WTC11 (cell line): ENCODE measurements at regions not wholly inside any gene's neighbourhood (a gene's known extent, or its start where the extent isn't known, plus 50 kb on each side); places are given as distances from the start of the nearest gene placed in this dataset.

Experiments
- ATAC-seq: fragments of 200-7000 bp; cut with Tn5 transposase; 2 replicates; pipeline ENCODE4 v1.10.0; 2021; ENCODE audit warnings: mild to moderate bottlenecking, moderate library complexity
- CTCF ChIA-PET: fragments of 300-600 bp; sonication (Branson Sonifier 250); formaldehyde crosslinking; loops from one replicate; lab custom pipeline; 2021; ENCODE audit warnings: antibody characterized with exemption; lab: Charles Lee
- POLR2A ChIA-PET: fragments of 350-600 bp; sonication (Branson Sonifier 250); formaldehyde crosslinking; loops from one replicate; lab custom pipeline; 2021; ENCODE audit warnings: antibody characterized with exemption; lab: Charles Lee
- DNase-seq: peaks from one replicate; pipeline ENCODE4 v3.0.0; 2021; ENCODE audit warnings: low spot score
- H3K27ac Mint-ChIP-seq: 2 replicates; pipeline ENCODE4 v1.8.0; 2021; ENCODE audit warnings: mixed read lengths
- H3K27me3 Mint-ChIP-seq: 2 replicates; pipeline ENCODE4 v1.8.0; 2021; ENCODE audit warnings: low read depth, mild to moderate bottlenecking, moderate library complexity, mixed read lengths
- H3K36me3 Mint-ChIP-seq: 2 replicates; pipeline ENCODE4 v1.8.0; 2021; ENCODE audit warnings: mixed read lengths
- H3K4me1 Mint-ChIP-seq: 2 replicates; pipeline ENCODE4 v1.8.0; 2022; ENCODE audit warnings: mixed read lengths
- H3K4me3 Mint-ChIP-seq: 2 replicates; pipeline ENCODE4 v1.8.0; 2021; ENCODE audit warnings: mild to moderate bottlenecking, moderate library complexity, mixed read lengths
- H3K9me3 Mint-ChIP-seq: 2 replicates; pipeline ENCODE4 v1.8.0; 2021; ENCODE audit warnings: mixed read lengths
- AR ChIP-seq: fragments of 250-450 bp; sonication (Bioruptor Pico); IDR thresholded peaks from 2 replicates; pipeline ENCODE4 v1.9.0; 2021; ENCODE audit warnings: mild to moderate bottlenecking
- CREB1 ChIP-seq: sonication (generic); formaldehyde crosslinking; IDR thresholded peaks from 2 replicates; pipeline ENCODE4 v1.8.0; 2023; ENCODE audit warnings: mild to moderate bottlenecking, missing genetic modification reagents
- CREM ChIP-seq: sonication (generic); formaldehyde crosslinking; IDR thresholded peaks from 2 replicates; pipeline ENCODE4 v1.8.1; 2022; ENCODE audit warnings: mild to moderate bottlenecking, missing genetic modification reagents, moderate library complexity
- E2F1 ChIP-seq: sonication (generic); formaldehyde crosslinking; IDR thresholded peaks from 2 replicates; pipeline ENCODE4 v1.8.0; 2022; ENCODE audit warnings: mild to moderate bottlenecking, missing genetic modification reagents
- FOXJ3 ChIP-seq: sonication (generic); formaldehyde crosslinking; IDR thresholded peaks from 2 replicates; pipeline ENCODE4 v1.9.0; 2021; ENCODE audit warnings: missing genetic modification reagents, mild to moderate bottlenecking, borderline replicate concordance
- FOXP4 ChIP-seq: sonication (generic); formaldehyde crosslinking; IDR thresholded peaks from 2 replicates; pipeline ENCODE4 v1.8.0; 2022; ENCODE audit warnings: mild to moderate bottlenecking, missing genetic modification reagents
- GTF2I ChIP-seq: fragments of 250-450 bp; sonication (Bioruptor Pico); conservative IDR thresholded peaks from 2 replicates; pipeline ENCODE4 v1.4.0; 2021; ENCODE audit warnings: mild to moderate bottlenecking
- IRF2 ChIP-seq: sonication (generic); formaldehyde crosslinking; IDR thresholded peaks from 2 replicates; pipeline ENCODE4 v1.8.0; 2022; ENCODE audit warnings: low read depth, missing genetic modification reagents, borderline replicate concordance
- JUN ChIP-seq: sonication (generic); formaldehyde crosslinking; IDR thresholded peaks from 2 replicates; pipeline ENCODE4 v1.8.0; 2023; ENCODE audit warnings: mild to moderate bottlenecking, missing genetic modification reagents
- NFE2L1 ChIP-seq: sonication (generic); formaldehyde crosslinking; IDR thresholded peaks from 2 replicates; pipeline ENCODE4 v1.8.1; 2023; ENCODE audit warnings: missing genetic modification reagents
- PRRX2 ChIP-seq: fragments of 250-450 bp; sonication (Bioruptor Pico); IDR thresholded peaks from 2 replicates; pipeline ENCODE4 v1.8.0; 2021; ENCODE audit warnings: mild to moderate bottlenecking
- SMAD3 ChIP-seq: sonication (generic); formaldehyde crosslinking; IDR thresholded peaks from 2 replicates; pipeline ENCODE4 v1.8.0; 2022; ENCODE audit warnings: missing genetic modification reagents, mild to moderate bottlenecking, borderline replicate concordance
- TCF7 ChIP-seq: sonication (generic); formaldehyde crosslinking; IDR thresholded peaks from 2 replicates; pipeline ENCODE4 v1.8.0; 2022; ENCODE audit warnings: mild to moderate bottlenecking, low read depth, missing genetic modification reagents, moderate library complexity
- ZNF232 ChIP-seq: sonication (generic); formaldehyde crosslinking; IDR thresholded peaks from 2 replicates; pipeline ENCODE4 v1.8.0; 2022; ENCODE audit warnings: mild to moderate bottlenecking, missing genetic modification reagents
- ZSCAN18 ChIP-seq: fragments of 250-450 bp; sonication (Bioruptor Pico); IDR thresholded peaks from 2 replicates; pipeline ENCODE4 v2.1.2; 2022; ENCODE audit warnings: mild to moderate bottlenecking, moderate library complexity
- TF ChIP-seq, protein P1 (sequence below): sonication (generic); formaldehyde crosslinking; IDR thresholded peaks from 2 replicates; pipeline ENCODE4 v1.8.0; 2022; ENCODE audit warnings: mild to moderate bottlenecking, missing genetic modification reagents
- TF ChIP-seq, protein P2 (sequence below): fragments of 250-450 bp; sonication (Bioruptor Pico); IDR thresholded peaks from 2 replicates; pipeline ENCODE4 v1.8.0; 2021; ENCODE audit warnings: mild to moderate bottlenecking

DNA sequence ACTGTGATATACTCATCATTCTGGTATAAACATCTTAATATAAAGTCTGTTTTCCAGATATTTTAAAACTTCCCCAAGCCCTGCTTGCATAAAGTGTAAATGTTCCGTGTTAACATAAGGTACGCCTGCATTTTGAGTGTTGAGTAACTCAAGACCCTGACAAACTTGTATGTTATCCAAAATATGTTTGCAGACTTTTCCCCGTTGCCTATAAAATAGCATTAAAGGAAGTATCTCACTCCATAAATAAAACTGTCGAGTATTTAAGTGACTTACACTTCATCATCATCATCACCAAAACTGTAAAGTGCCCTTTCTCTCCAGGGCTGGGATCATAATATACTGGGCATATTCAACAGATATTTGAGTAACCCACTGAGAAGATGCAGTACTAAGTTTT lies 64.6 kb upstream of the TSPAN8 start:
- peaks cover 4% of the 10 kb centered on the region; the same call in 1 of the 2 replicates for H3K9me3 Mint-ChIP-seq
- H3K4me3 Mint-ChIP-seq = no peak overlapping the region
- TF ChIP-seq, protein P1, sequence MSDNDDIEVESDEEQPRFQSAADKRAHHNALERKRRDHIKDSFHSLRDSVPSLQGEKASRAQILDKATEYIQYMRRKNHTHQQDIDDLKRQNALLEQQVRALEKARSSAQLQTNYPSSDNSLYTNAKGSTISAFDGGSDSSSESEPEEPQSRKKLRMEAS = no peak
- TF ChIP-seq GTF2I (CRISPR knock-in tag) = no peak
- no peak for TF ChIP-seq IRF2 (CRISPR knock-in tag)
- TF ChIP-seq E2F1 (CRISPR knock-in tag) = no peak
- TF ChIP-seq TCF7 (CRISPR knock-in tag) = no peak
- TF ChIP-seq FOXJ3 = no peak
- no peak for TF ChIP-seq CREM (CRISPR knock-in tag)
- no peak for TF ChIP-seq NFE2L1 (CRISPR knock-in tag)
- no peak for TF ChIP-seq AR (CRISPR knock-in tag)
- TF ChIP-seq ZNF232 = no peak
- TF ChIP-seq ZSCAN18 (CRISPR knock-in tag) = no peak
- ChIA-PET POLR2A (no interaction called here), CTCF (no interaction called here)
- no peaks in the 10 kb centered on the region for H3K36me3 Mint-ChIP-seq
- DNase-seq (no peak), ATAC-seq (no peak)
- no peaks in the 10 kb centered on the region for H3K27me3 Mint-ChIP-seq
- 0 out of 2 replicates have a peak, but pooled peaks cover under 1% of the 10 kb centered on the region for H3K4me1 Mint-ChIP-seq
- H3K27ac Mint-ChIP-seq = no peak overlapping the region

GRCh38 chr12:71220260-71220659 lies 62.5 kb upstream of the TSPAN8 start:
- ChIA-PET POLR2A (no interaction called here), CTCF (interaction anchor here (0.6 kb wide), 1 partner anchor 172 kb away, joined by 4 read pairs; no protein-coding TSS in a partner anchor)
- H3K27me3 Mint-ChIP-seq = no peaks in the 10 kb centered on the region
- TF ChIP-seq, protein P2, sequence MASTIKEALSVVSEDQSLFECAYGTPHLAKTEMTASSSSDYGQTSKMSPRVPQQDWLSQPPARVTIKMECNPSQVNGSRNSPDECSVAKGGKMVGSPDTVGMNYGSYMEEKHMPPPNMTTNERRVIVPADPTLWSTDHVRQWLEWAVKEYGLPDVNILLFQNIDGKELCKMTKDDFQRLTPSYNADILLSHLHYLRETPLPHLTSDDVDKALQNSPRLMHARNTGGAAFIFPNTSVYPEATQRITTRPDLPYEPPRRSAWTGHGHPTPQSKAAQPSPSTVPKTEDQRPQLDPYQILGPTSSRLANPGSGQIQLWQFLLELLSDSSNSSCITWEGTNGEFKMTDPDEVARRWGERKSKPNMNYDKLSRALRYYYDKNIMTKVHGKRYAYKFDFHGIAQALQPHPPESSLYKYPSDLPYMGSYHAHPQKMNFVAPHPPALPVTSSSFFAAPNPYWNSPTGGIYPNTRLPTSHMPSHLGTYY (CRISPR knock-in tag) = no peak
- TF ChIP-seq CREB1 (CRISPR knock-in tag) (no peak), JUN (CRISPR knock-in tag) (no peak), PRRX2 (no peak), SMAD3 (CRISPR knock-in tag) (no peak), FOXP4 (CRISPR knock-in tag) (no peak)
- peaks cover 19% of the 10 kb centered on the region for H3K4me1 Mint-ChIP-seq
- H3K4me3 Mint-ChIP-seq = no peak overlapping the region
- H3K27ac Mint-ChIP-seq = no peak overlapping the region
- DNase-seq (no peak), ATAC-seq (no peak)
- no peaks in the 10 kb centered on the region for H3K36me3 Mint-ChIP-seq
- peaks cover 4% of the 10 kb centered on the region; the same call in 1 of the 2 replicates for H3K9me3 Mint-ChIP-seq
